ENCODE measurements at regions not wholly inside any gene's neighbourhood (a gene's known extent, or its start where the extent isn't known, plus 50 kb on each side); places are given as distances from the start of the nearest gene placed in this dataset.

GRCh38 chr6:156402227-156402626 is 375.0 kb upstream of the ARID1B start:
- H3K4me3 ChIP-seq (ENCODE audit: low read depth, low read length): no peak overlapping the region
- no peak for TF ChIP-seq CTCF (IDR thresholded peaks at IDR 0.05; ENCODE audit: borderline replicate concordance, insufficient read depth, low read depth, low read length)

GRCh38 chr6:156400487-156400886 is 376.7 kb upstream of the ARID1B start:
- TF ChIP-seq CTCF (IDR thresholded peaks at IDR 0.05; ENCODE audit: borderline replicate concordance, insufficient read depth, low read depth, low read length): no peak
- no peak overlapping the region for H3K4me3 ChIP-seq (ENCODE audit: low read depth, low read length)

GRCh38 chr6:156398966-156399365 is 378.2 kb upstream of the ARID1B start:
- TF ChIP-seq CTCF (IDR thresholded peaks at IDR 0.05; ENCODE audit: borderline replicate concordance, insufficient read depth, low read depth, low read length): no peak
- H3K4me3 ChIP-seq (ENCODE audit: low read depth, low read length): no peak overlapping the region

- no peak for TF ChIP-seq CTCF (IDR thresholded peaks at IDR 0.05; ENCODE audit: borderline replicate concordance, insufficient read depth, low read depth, low read length)
- H3K4me3 ChIP-seq (ENCODE audit: low read depth, low read length): no peak overlapping the region
Measured at GRCh38 chr6:156398371-156398770, 378.8 kb upstream of the ARID1B start.

GRCh38 chr6:156396791-156397418 is 380.3 kb upstream of the ARID1B start:
- no peak overlapping the region for H3K4me3 ChIP-seq (ENCODE audit: low read depth, low read length)

GRCh38 chr6:156396068-156396771 is 381.0 kb upstream of the ARID1B start:
- no peak overlapping the region for H3K4me3 ChIP-seq (ENCODE audit: low read depth, low read length)
- TF ChIP-seq CTCF (IDR thresholded peaks at IDR 0.05; ENCODE audit: borderline replicate concordance, insufficient read depth, low read depth, low read length): no peak

More at GRCh38 chr6:156396791-156397418, 380.3 kb upstream of the ARID1B start:
- TF ChIP-seq CTCF (IDR thresholded peaks at IDR 0.05; ENCODE audit: borderline replicate concordance, insufficient read depth, low read depth, low read length): no peak

GRCh38 chr6:156395276-156395675 is 381.9 kb upstream of the ARID1B start:
- no peak for TF ChIP-seq CTCF (IDR thresholded peaks at IDR 0.05; ENCODE audit: borderline replicate concordance, insufficient read depth, low read depth, low read length)
- H3K4me3 ChIP-seq (ENCODE audit: low read depth, low read length): no peak overlapping the region
